Myocyte (in vitro differentiated cells): ENCODE measurements at regions not wholly inside any gene's neighbourhood (a gene's known extent, or its start where the extent isn't known, plus 50 kb on each side); places are given as distances from the start of the nearest gene placed in this dataset.
"Not testable (repeated sequence)": the region's sequence is repeated elsewhere in the genome, so short reads cannot be mapped to it uniquely, and the experiment has no call there.

Experiments used
- DNase-seq: peaks from one replicate; pipeline ENCODE4 v3.0.0-alpha.2; 2012; ENCODE audit warnings: low read depth

DNA sequence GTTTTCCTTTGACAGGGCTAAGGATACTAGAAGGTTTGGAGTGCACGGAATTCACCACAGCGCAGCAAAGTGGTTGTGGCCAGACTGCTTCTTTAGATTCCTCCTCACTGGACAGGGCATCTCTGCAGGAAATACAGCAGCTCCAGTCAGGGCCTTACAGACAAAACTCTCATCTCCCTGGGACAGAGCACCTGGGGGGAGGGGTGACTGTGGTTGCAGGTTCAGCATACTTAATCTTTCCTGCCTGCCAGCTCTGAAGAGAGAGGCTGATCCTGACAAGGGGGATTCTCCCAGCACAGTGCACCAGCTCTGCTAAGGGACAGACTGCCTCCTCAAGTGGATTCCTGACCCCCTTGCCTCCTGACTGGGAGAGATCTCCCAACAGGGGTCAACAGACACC, 1257.9 kb downstream of the NXPH1 start:
- DNase-seq, result no peak

DNA sequence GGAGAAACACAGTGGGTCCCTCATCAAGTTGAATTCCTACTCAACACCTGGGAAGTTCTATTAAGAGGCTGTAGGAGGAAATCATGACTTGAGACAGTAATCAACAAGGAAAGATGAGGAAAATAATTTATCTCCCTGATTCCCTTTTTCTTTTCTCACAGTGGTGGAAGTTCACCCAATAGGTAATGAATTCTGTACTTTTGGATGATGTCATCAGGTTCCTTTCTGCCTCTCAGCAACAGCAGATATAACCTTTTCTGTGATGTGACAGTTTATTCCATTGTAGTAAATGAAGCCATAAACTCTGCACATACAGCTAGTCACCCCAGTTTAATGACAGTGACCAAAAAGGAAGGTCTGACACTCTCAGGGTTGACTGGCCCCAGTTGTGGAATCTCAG, 1265.0 kb downstream of the NXPH1 start:
- no peak for DNase-seq

DNA sequence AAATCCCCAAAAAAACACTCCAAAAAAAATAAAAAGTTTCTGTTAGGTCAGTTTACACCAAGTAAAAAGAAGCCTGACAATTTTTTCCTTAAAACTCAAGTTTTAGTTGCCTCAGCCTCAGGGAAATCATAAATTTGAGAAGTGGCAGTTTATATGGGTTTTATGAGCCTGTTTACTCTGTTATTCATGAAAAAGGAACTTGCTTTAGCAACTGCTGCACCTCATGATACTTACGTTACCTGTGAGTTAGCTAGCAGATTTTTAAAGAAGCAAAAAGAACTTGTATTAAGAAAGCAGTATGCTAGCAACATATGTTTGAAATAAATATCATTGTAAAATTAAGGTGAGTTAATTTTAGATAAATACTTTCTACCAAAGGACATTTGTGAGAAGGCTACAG, 1264.5 kb upstream of the PHF14 start:
- DNase-seq, result no peak

DNA sequence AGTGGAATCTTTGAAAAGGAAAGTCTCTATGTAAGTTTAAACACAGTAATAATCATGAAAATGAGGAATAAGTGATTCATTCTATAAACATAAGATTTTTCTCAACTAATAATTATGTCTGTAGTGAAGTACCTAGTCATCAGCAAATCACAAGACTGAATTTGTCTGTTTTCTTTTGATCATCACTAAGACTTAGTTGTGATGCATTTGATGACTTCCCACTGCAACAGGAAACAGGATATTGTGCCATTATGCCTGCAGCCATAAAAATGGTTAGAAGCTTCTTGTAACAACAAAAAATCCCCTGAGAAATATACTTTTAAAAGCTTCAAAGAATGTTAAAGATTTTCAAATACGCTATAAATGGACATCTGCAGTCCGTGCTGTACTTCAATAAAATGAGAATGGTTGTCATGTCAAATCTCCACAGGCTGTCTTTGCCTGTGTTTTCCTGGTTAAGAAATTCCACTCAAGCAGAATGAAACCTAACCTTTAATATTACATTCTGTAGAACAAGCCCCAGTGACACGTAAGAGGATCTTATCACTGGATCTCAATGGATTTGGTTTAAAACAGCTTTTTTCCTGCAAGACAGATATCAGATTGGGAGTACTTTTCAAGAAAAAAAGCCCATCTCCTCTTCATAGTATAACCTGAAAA, 1262.3 kb upstream of the PHF14 start:
- no peak for DNase-seq

DNA sequence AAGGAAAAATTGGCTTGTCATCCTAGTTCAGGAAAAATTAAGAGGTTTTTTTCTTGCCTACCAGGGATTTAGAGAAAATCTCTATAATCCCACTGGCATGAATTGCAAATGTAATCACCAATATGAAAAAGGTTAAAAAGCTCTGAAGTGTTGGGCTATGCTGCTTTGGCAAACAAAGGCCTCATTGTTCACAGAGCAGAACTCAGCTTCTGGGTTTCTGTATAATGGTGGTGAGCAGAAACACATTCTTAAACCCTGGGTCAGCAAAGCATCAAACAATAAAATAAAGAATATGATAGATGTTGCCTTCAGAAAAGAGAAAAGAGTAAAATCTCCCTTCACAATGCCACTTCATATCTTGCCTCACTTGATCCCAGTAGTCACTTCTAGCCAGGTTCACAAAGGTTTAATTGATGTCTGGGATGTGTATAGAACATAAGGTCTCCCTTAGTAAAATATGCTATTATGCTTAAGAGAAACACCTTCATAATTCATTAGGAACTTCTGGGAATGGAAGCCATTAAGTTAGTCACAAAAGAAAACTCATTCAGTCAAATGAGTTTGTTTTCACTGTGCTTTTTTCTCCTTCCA, 1255.5 kb upstream of the PHF14 start:
- DNase-seq, result no peak

DNA sequence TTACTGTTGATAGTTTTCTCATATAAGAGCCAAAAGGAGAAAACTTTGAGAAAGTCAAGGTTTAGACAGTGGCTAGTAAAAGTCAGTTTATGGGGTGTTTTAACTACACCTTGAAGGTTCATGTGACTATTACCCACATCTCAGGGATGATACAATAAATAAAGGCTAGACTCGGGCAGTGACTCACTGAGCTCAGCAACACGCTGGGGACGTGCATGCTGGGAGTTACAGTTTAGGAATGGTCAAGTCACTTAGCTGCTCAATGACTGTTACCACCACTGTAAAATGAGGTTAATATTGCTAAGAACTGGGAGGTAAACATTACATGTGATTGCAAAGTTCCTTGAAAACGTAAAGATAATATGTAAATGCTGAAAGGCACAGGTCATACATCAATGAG, 1254.4 kb upstream of the PHF14 start:
- DNase-seq, result no peak

DNA sequence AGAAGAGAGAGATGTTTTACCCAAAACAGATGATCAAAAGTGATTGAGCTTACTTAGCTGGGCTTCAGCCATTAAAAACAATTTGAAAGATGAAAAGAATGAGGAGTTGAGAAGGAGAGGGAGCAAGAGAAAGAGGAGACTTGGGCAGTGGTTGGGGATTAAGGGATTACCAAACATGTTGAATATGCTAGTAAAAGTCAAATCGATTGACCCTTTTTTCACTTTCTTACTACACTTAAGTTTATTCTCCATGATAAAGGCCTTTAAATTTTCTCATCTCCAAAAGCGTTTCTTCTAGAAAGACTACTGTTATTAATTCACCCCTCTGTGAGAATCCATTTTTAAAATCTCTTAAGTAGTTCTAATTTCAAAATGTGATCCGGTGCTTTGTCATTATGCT, 1254.0 kb upstream of the PHF14 start:
- no peak for DNase-seq

DNA sequence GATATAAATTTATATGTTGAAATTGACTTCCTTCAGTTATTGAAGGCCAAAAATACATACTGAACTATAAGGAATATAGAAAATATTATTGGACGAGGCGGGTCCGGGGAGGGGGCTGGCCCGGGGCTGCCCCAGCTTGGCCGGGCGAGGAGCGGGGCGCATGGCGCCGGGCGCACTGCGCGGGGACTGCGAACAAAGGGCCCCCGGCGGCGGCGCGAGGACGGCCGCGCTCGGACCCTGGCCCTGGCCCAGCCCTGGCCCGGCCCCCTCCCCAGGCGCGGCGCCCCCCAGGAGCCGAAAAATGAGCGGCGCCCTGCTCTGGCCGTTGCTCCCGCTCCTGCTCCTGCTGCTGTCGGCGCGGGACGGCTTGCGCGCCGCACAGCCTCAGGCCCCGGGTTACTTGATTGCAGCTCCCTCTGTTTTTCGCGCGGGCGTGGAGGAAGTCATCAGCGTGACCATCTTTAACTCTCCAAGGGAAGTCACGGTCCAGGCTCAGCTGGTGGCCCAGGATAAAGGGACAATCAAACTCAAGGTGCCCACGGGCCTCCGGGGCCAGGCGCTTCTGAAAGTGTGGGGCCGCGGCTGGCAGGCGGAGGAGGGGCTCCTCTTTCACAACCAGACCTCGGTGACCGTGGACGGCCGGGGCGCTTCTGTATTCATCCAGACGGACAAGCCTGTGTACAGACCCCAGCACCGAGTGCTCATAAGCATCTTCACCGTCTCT, 1247.6 kb upstream of the PHF14 start:
- DNase-seq, result not testable (repeated sequence)

DNA sequence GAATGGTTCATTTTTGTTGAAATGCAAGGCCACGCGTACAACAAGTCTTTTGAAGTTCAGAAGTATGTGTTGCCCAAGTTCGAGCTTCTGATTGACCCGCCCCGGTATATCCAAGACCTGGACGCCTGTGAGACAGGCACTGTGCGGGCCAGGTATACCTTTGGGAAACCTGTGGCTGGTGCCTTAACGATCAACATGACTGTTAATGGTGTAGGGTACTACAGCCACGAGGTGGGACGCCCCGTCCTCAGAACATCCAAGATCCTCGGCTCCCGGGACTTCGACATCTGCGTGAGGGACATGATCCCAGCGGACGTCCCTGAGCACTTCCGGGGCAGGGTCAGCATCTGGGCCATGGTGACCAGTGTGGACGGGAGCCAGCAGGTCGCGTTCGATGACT, 1246.9 kb upstream of the PHF14 start:
- not testable (repeated sequence) for DNase-seq

DNA sequence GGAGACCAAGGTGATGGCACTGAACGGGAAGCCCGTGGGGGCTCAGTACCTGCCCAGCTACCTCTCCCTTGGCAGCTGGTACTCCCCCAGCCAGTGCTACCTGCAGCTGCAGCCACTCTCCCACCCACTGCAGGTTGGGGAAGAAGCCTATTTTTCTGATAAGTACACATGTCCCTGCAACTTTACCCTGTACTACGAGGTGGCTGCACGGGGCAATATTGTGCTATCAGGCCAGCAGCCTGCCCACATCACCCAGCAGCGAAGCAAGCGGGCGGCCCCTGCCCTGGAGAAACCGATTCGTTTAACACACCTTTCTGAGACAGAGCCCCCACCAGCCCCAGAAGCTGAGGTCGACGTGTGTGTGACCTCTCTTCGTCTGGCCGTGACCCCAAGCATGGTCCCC, 1246.2 kb upstream of the PHF14 start:
- DNase-seq, result not testable (repeated sequence)

DNA sequence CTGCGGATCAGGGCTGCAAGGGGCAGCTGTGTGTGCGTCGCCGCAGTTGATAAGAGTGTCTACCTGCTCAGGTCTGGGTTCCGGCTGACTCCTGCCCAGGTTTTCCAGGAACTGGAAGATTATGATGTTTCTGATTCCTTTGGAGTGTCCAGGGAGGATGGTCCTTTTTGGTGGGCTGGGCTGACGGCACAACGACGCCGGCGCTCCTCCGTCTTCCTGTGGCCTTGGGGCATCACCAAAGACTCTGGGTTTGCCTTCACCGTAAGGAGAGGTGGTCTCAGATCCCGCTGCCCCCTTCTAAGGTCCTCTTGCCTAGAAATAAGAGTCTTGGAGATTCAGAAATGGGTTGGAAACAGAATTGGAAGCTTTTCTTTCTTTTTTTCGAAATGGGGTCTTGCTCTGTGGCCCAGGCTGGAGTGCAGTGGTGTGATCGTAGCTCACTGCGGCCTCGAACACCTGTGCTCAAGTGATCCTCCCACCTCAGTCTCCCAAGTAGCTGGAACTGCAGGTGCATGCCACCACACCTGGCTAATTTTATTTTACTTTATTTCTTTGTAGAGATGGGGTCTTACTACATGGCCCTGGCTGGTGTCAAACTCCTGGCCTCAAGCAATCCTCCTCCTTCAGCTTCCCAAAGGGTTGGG, 1245.5 kb upstream of the PHF14 start:
- DNase-seq, result not testable (repeated sequence)

DNA sequence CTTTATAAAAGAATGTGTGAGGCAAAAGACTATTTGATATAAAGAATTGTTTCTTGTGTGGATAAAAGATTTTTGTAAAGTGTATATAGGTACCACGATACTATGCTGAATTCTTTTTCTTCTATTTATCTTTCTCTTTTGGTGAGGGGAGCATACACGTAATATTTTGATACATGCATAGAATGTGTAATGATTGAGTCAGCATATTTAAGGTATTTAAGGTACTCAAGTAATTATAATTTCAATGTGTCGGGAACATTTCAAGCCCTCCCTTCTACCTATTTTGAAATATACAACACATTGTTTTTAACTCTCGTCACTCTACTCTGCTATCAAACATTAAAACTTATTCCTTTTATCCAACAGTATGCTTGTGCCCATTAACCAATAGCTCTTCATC, 1221.6 kb upstream of the PHF14 start:
- no peak for DNase-seq

DNA sequence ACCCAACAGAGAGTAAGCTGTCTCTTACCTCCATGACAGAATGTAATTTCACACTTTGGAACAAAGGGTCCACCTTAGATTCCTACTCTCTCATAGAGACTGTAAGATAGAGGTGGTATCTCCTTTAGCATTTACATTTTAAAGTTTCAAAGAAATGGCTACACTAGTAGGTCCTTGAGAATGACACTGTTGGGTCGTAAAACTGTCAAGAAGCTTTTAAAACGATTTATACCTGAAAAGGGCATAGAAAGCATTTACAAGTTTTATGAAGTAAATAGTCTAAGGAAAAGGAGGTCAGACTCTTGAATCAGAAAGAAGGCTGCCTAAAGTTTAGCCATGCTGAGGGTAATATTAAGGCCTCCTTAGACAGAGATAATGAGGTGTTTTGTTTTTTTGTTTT, 1212.4 kb upstream of the PHF14 start:
- no peak for DNase-seq

DNA sequence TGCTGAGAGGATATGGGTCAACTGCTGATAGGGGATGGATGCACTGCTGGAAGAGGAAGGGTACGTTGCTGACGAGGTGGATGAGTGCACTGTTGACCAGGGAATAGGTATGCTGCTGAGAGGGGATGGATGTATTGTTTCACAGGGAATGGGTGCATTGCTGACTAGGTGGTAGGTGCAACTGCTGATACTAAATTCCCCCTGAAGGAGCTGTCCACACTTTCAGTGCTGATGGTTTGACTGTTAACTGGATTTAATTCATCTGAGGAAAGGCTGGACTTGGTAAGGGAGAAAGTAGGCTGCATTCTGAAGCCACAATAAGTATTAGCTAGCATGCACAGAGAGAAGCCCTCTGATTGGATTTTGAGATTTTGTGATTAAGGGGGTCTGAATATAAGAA, 1196.8 kb upstream of the PHF14 start:
- no peak for DNase-seq

DNA sequence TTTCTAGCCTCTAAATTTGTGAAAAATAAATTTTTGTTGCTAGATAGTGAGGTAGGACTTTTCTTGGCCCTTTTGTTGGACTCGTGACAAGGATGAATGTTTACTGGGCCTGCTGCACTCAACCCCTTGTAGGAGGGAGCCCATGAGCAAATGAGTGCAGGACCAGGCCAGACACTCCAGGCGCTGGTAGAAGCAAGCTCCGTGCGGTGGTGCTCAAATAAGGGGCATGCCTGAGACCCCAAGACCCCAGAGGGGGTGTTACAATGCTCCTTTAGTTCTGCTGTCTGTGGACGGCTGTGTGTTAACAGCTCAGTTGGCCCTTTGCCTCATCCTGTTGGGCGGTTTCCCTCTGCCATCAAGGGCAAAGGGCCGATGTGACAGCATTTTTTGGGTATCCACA, 1195.3 kb upstream of the PHF14 start:
- DNase-seq, result no peak

DNA sequence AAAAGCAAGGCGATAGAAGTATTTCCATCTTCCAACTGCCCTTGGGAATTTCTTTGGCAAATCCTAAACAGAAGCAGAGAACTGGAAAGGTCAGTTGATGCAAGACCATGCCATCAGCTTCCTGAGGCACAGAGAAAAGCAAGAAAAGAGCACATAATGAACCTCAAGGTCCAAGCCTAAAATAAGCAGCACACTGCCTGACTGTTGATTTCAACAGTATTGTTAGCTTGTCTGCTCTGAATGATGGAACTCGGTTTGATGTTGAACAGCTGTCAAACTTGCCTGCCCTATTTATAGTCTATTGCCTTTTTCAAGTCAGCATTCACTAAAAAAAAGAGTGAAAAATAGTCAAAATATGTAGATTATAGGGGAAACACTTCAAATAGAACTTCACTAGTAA, 1192.0 kb upstream of the PHF14 start:
- DNase-seq, result no peak

DNA sequence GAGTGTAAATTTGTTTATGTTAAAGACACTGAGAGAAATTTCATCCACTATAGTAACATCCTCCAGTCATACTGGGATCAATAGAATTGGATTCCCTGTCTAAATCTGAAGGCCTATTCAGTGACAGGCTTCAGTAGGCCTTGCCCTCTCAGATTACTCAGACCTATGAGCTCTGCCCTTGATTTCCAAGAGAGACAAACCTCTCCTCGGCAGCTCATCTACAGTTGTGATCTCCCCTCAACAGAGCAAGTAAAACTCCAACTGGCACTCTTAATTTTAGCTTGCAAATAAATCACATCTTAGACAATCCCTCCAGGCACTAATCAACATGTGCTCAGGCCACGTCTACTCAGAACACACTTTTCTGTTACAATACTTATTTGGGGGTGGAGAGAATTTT, 1191.4 kb upstream of the PHF14 start:
- DNase-seq, result no peak

DNA sequence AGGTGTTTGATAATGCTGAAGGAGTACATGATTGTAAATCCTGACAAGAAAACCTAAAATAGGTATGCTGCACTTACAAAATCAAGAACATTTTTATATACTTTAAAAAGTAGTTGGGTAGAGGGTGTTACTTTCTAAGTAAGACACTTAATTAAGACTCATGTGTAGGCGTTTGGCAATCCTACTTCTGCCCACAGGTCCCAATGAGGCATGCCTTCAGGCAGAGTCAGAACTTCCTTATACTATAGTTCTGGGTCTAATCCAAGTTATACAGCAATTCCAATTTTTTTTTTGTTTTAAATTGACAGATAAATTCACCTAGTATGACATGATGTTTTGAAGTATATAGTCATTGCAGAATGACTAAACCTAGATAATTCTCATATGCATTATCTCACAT, 1188.5 kb upstream of the PHF14 start:
- DNase-seq, result no peak

DNA sequence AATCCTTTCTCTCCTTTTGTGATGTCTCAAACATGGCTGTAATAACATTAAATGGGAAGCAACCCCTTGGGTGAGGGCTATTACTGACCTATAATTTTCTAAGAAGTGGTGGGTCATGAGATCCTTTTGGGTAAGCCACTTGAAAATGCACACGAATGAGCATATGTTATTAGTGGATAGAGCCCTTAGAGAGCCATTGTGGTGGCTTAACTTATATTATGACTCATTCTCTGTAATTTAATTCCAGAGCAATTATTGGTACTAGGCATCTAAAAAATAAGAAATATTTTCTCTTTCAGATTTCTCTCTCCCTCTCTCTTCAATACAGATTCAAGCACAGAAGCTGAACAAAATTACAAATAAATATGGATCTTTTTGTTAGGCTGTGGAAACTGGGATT, 1177.4 kb upstream of the PHF14 start:
- DNase-seq, result no peak

DNA sequence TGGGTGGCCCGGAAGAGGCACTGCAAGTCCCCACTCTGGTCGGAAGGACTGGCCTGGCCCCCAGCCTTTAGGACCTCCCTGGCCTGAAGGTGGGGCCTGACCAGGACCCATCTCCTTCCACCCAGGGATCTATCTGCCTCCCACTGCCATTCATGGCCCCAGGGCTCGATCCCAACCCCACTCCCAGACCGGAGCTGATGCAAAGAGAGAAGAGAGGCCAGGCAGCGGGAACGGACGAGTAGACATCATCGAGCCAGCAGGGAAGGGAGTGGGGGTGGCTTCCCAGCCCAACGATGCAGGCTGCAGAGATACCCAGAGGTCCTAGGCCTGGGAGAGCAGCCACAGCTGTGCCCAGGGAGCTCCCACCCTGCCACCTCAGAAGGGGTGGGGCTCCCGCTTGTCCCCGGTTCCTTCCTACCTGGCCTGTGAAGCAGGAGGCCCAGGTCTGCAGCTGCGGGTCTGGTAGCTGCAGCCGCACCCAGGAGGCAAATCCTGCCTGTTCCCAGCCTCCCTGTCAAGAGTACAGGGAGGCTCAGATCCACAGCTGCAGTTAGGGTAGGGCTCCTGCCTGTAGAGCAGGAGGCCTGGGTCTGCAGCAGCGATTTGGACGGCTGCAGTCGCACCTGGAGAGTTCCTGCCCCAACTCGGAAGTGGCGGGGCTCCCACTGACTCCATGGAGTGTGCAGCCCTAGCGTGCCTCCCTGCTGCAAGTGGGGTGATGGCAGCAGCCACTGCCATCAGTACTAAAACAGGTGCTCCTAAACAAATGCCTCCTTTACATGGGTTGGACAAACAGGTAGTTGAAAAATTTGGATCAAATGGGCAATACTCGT, 1151.0 kb upstream of the PHF14 start:
- DNase-seq, result no peak

DNA sequence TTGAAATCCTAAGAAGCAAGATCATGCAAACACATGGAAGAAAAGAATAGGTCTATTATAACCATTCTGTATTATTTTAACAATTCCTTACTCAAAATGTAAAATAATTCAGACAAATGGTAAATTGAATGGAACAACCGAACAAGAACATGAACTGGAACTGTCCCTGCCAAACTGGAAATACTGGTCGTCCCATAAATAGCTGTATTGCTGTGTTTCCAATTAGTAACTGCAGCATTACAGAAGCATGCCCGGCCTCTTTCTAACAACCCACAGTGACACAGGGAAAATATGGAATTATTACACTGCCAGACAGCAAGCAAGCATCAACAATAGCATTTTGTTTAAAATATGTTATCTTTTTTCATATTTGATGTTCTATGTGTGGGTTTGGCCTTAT, 1138.5 kb upstream of the PHF14 start:
- DNase-seq, result no peak

DNA sequence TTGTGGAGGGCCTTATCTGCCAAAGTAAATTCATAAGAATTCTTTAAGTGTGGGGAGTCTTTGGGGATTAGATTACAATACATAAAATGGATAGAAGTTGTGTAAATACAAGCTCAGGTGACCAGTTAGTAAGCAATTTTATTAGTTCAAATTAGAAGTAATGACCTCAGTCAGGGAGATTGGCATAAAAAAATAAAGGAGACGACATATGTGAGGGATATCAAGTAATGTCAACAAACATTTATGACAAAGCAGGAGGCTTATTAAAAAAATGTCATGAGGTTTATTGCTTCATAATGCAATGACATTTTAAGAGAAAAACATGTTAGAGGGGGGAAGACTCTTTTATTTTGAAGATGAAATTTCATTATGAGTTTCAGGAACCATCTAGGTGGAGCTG, 1137.0 kb upstream of the PHF14 start:
- DNase-seq, result no peak
